ENCODE measurements at regions not wholly inside any gene's neighbourhood (a gene's known extent, or its start where the extent isn't known, plus 50 kb on each side); places are given as distances from the start of the nearest gene placed in this dataset.

GRCh38 chr19:31538879-31539278 lies 189.6 kb upstream of the TSHZ3 start:
- Mint-ChIP-seq H3K9me3 (ENCODE audit: low read depth) (peaks cover 3% of the 10 kb centered on the region), H3K27ac (no peak overlapping the region), H3K27me3 (peaks cover 62% of the 10 kb centered on the region), H3K4me1 (ENCODE audit: low read depth) (peaks cover 16% of the 10 kb centered on the region), H3K4me3 (ENCODE audit: low read depth) (no peak overlapping the region), H3K36me3 (ENCODE audit: insufficient read depth) (no peaks in the 10 kb centered on the region)
- no peak for TF ChIP-seq CTCF (IDR thresholded peaks at IDR 0.05; ENCODE audit: unreplicated experiment)
- DNase-seq (ENCODE audit: low spot score, unreplicated experiment), result no peak

GRCh38 chr19:31539386-31539785 lies 190.2 kb upstream of the TSHZ3 start:
- no peaks in the 10 kb centered on the region for H3K36me3 Mint-ChIP-seq (ENCODE audit: insufficient read depth)
- no peak overlapping the region for H3K4me3 Mint-ChIP-seq (ENCODE audit: low read depth)
- H3K4me1 Mint-ChIP-seq (ENCODE audit: low read depth), result peaks cover 16% of the 10 kb centered on the region
- peaks cover 3% of the 10 kb centered on the region for H3K9me3 Mint-ChIP-seq (ENCODE audit: low read depth)
- peaks cover 62% of the 10 kb centered on the region for H3K27me3 Mint-ChIP-seq
- no peak for TF ChIP-seq CTCF (IDR thresholded peaks at IDR 0.05; ENCODE audit: unreplicated experiment)
- DNase-seq (ENCODE audit: low spot score, unreplicated experiment), result no peak
- H3K27ac Mint-ChIP-seq, result no peak overlapping the region

- Mint-ChIP-seq H3K4me3 (ENCODE audit: low read depth) (no peak overlapping the region), H3K36me3 (ENCODE audit: insufficient read depth) (no peaks in the 10 kb centered on the region), H3K9me3 (ENCODE audit: low read depth) (peaks cover 3% of the 10 kb centered on the region), H3K27me3 (peaks cover 57% of the 10 kb centered on the region), H3K27ac (no peak overlapping the region), H3K4me1 (ENCODE audit: low read depth) (peaks cover 23% of the 10 kb centered on the region)
- no peak for TF ChIP-seq CTCF (IDR thresholded peaks at IDR 0.05; ENCODE audit: unreplicated experiment)
- DNase-seq (ENCODE audit: low spot score, unreplicated experiment), result no peak
Observed at GRCh38 chr19:31541396-31541795, 192.2 kb upstream of the TSHZ3 start.

GRCh38 chr19:31543456-31543855 lies 194.2 kb upstream of the TSHZ3 start:
- Mint-ChIP-seq H3K4me3 (ENCODE audit: low read depth) (no peak overlapping the region), H3K4me1 (ENCODE audit: low read depth) (peaks cover 25% of the 10 kb centered on the region), H3K9me3 (ENCODE audit: low read depth) (no peaks in the 10 kb centered on the region), H3K27me3 (peaks cover 49% of the 10 kb centered on the region), H3K36me3 (ENCODE audit: insufficient read depth) (no peaks in the 10 kb centered on the region), H3K27ac (no peak overlapping the region)
- no peak for TF ChIP-seq CTCF (IDR thresholded peaks at IDR 0.05; ENCODE audit: unreplicated experiment)
- no peak for DNase-seq (ENCODE audit: low spot score, unreplicated experiment)

GRCh38 chr19:31545777-31546176 lies 196.5 kb upstream of the TSHZ3 start:
- Mint-ChIP-seq H3K4me3 (ENCODE audit: low read depth) (no peak overlapping the region), H3K27ac (no peak overlapping the region), H3K4me1 (ENCODE audit: low read depth) (peaks cover 17% of the 10 kb centered on the region)

More at GRCh38 chr19:31545777-31546176, 196.5 kb upstream of the TSHZ3 start:
- Mint-ChIP-seq H3K9me3 (ENCODE audit: low read depth) (no peaks in the 10 kb centered on the region), H3K36me3 (ENCODE audit: insufficient read depth) (no peaks in the 10 kb centered on the region), H3K27me3 (peaks cover 56% of the 10 kb centered on the region)
- no peak for DNase-seq (ENCODE audit: low spot score, unreplicated experiment)
- TF ChIP-seq CTCF (IDR thresholded peaks at IDR 0.05; ENCODE audit: unreplicated experiment), result no peak
